ENCODE measurements at regions not wholly inside any gene's neighbourhood (a gene's known extent, or its start where the extent isn't known, plus 50 kb on each side); places are given as distances from the start of the nearest gene placed in this dataset.

GRCh38 chr1:208475951-208476845, 232.0 kb upstream of the PLXNA2 start:
- no peaks in the 10 kb centered on the region for H3K27me3 ChIP-seq (ENCODE audit: insufficient read depth, low read length, poor library complexity, severe bottlenecking)
- H3K9ac ChIP-seq (ENCODE audit: low read depth, low read length, poor library complexity, severe bottlenecking), result no peak overlapping the region
- H3K9me2 ChIP-seq (replicated peaks; ENCODE audit: low read depth, low read length), result no peaks in the 10 kb centered on the region
- H3K9me3 ChIP-seq (ENCODE audit: insufficient read depth, low read depth, low read length), result no peaks in the 10 kb centered on the region
- H3K4me2 ChIP-seq (ENCODE audit: low read depth, low read length, poor library complexity, severe bottlenecking), result no peak overlapping the region
- no peaks in the 10 kb centered on the region for H4K20me1 ChIP-seq (ENCODE audit: insufficient read depth, low read length, poor library complexity, severe bottlenecking)
- no peaks in the 10 kb centered on the region for H3K4me1 ChIP-seq (ENCODE audit: insufficient read depth, low read length, poor library complexity, severe bottlenecking)
- no peaks in the 10 kb centered on the region for H3F3A ChIP-seq (ENCODE audit: low read depth)
- H3K36me3 ChIP-seq (ENCODE audit: insufficient read depth, low read length), result no peaks in the 10 kb centered on the region
- no peak overlapping the region for H2AFZ ChIP-seq (ENCODE audit: low read length)
- TF ChIP-seq EZH2phosphoT487 (IDR thresholded peaks at IDR 0.05; ENCODE audit: borderline replicate concordance) (no peak), CTCF (conservative IDR thresholded peaks at IDR 0.05; ENCODE audit: low read length) (no peak)
- no peak overlapping the region for H3K4me3 ChIP-seq (ENCODE audit: low read length, poor library complexity, severe bottlenecking)
- no peaks in the 10 kb centered on the region for H3K79me2 ChIP-seq (ENCODE audit: insufficient read depth, low read length)

- Histone ChIP-seq H2AFZ (ENCODE audit: low read length) (no peak overlapping the region), H3F3A (ENCODE audit: low read depth) (no peaks in the 10 kb centered on the region), H3K9me3 (ENCODE audit: insufficient read depth, low read depth, low read length) (no peaks in the 10 kb centered on the region), H3K27me3 (ENCODE audit: insufficient read depth, low read length, poor library complexity, severe bottlenecking) (no peaks in the 10 kb centered on the region), H3K4me3 (ENCODE audit: low read length, poor library complexity, severe bottlenecking) (no peak overlapping the region), H3K4me1 (ENCODE audit: insufficient read depth, low read length, poor library complexity, severe bottlenecking) (no peaks in the 10 kb centered on the region), H4K20me1 (ENCODE audit: insufficient read depth, low read length, poor library complexity, severe bottlenecking) (no peaks in the 10 kb centered on the region), H3K36me3 (ENCODE audit: insufficient read depth, low read length) (no peaks in the 10 kb centered on the region), H3K9me2 (replicated peaks; ENCODE audit: low read depth, low read length) (no peaks in the 10 kb centered on the region), H3K9ac (ENCODE audit: low read depth, low read length, poor library complexity, severe bottlenecking) (no peak overlapping the region), H3K4me2 (ENCODE audit: low read depth, low read length, poor library complexity, severe bottlenecking) (no peak overlapping the region), H3K79me2 (ENCODE audit: insufficient read depth, low read length) (no peaks in the 10 kb centered on the region)
- no peak for TF ChIP-seq EZH2phosphoT487 (IDR thresholded peaks at IDR 0.05; ENCODE audit: borderline replicate concordance)
- TF ChIP-seq CTCF (conservative IDR thresholded peaks at IDR 0.05; ENCODE audit: low read length), result no peak
Observed at GRCh38 chr1:208476846-208477170, 232.6 kb upstream of the PLXNA2 start.

GRCh38 chr1:208479435-208479834, 235.3 kb upstream of the PLXNA2 start:
- H3K4me2 ChIP-seq (ENCODE audit: low read depth, low read length, poor library complexity, severe bottlenecking), result no peak overlapping the region
- no peaks in the 10 kb centered on the region for H4K20me1 ChIP-seq (ENCODE audit: insufficient read depth, low read length, poor library complexity, severe bottlenecking)
- no peak for TF ChIP-seq CTCF (conservative IDR thresholded peaks at IDR 0.05; ENCODE audit: low read length)
- no peak for TF ChIP-seq EZH2phosphoT487 (IDR thresholded peaks at IDR 0.05; ENCODE audit: borderline replicate concordance)
- no peaks in the 10 kb centered on the region for H3F3A ChIP-seq (ENCODE audit: low read depth)
- H3K4me1 ChIP-seq (ENCODE audit: insufficient read depth, low read length, poor library complexity, severe bottlenecking), result no peaks in the 10 kb centered on the region
- H3K79me2 ChIP-seq (ENCODE audit: insufficient read depth, low read length), result no peaks in the 10 kb centered on the region
- H2AFZ ChIP-seq (ENCODE audit: low read length), result no peak overlapping the region
- no peaks in the 10 kb centered on the region for H3K36me3 ChIP-seq (ENCODE audit: insufficient read depth, low read length)
- no peak overlapping the region for H3K9ac ChIP-seq (ENCODE audit: low read depth, low read length, poor library complexity, severe bottlenecking)
- H3K4me3 ChIP-seq (ENCODE audit: low read length, poor library complexity, severe bottlenecking), result no peak overlapping the region
- no peaks in the 10 kb centered on the region for H3K9me3 ChIP-seq (ENCODE audit: insufficient read depth, low read depth, low read length)
- no peaks in the 10 kb centered on the region for H3K9me2 ChIP-seq (replicated peaks; ENCODE audit: low read depth, low read length)
- no peaks in the 10 kb centered on the region for H3K27me3 ChIP-seq (ENCODE audit: insufficient read depth, low read length, poor library complexity, severe bottlenecking)

Data from Loucy (cell line).